BE2C (cell line): ENCODE measurements at regions not wholly inside any gene's neighbourhood (a gene's known extent, or its start where the extent isn't known, plus 50 kb on each side); places are given as distances from the start of the nearest gene placed in this dataset.
A peak's percentile ranks its signal among the peaks of the same experiment; 100 is the strongest.

ENCODE experiments used
- DNase-seq: peaks from one replicate; pipeline ENCODE4 v3.0.0-alpha.2; 2020
- H3K27me3 ChIP-seq: fragments of 250-450 bp; sonication (Bioruptor Pico); 2 replicates; pipeline ENCODE4 v1.5.1; 2020; ENCODE audit warnings: mild to moderate bottlenecking
- H3K36me3 ChIP-seq: fragments of 250-450 bp; sonication (Bioruptor Pico); 2 replicates; pipeline ENCODE4 v1.5.1; 2020; ENCODE audit warnings: mild to moderate bottlenecking
- H3K4me1 ChIP-seq: fragments of 250-450 bp; sonication (Bioruptor Pico); 2 replicates; pipeline ENCODE4 v1.5.1; 2020
- H3K4me3 ChIP-seq: 2 replicates; pipeline ENCODE4 v1.5.1; 2011; ENCODE audit warnings: low read depth, low read length
- H3K9me3 ChIP-seq: fragments of 250-450 bp; sonication (Bioruptor Pico); 2 replicates; pipeline ENCODE4 v1.5.1; 2020
- TF ChIP-seq, protein P1 (sequence below): IDR thresholded peaks from 2 replicates; pipeline ENCODE4 v1.5.1; 2012; ENCODE audit warnings: mild to moderate bottlenecking, low read depth, low read length

DNA sequence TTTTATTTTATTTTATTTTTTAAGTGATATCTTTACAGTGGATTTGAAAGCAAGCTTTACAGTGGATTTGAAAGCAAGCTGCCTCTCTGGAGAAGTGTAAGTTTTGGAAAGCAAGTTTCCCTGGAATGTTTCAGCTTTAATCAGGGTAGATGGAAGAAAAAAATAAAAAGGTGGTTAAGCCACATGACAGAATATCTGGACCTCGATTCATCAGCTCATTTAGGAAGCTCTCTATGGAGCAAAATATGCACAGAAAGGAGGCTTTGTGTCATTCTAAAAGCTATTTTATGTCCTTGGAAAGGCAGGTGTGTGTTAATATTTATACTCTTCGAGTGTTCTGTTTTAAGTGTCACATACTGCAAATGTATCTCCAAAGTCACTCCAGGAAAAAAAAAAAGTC lies 409.2 kb upstream of the KLF4 start:
- H3K27me3 ChIP-seq = no peaks in the 10 kb centered on the region
- peaks cover 4% of the 10 kb centered on the region; the same call in 1 of the 2 replicates for H3K4me1 ChIP-seq
- no peak overlapping the region for H3K4me3 ChIP-seq
- DNase-seq = no peak
- H3K36me3 ChIP-seq = no peaks in the 10 kb centered on the region
- TF ChIP-seq, protein P1, sequence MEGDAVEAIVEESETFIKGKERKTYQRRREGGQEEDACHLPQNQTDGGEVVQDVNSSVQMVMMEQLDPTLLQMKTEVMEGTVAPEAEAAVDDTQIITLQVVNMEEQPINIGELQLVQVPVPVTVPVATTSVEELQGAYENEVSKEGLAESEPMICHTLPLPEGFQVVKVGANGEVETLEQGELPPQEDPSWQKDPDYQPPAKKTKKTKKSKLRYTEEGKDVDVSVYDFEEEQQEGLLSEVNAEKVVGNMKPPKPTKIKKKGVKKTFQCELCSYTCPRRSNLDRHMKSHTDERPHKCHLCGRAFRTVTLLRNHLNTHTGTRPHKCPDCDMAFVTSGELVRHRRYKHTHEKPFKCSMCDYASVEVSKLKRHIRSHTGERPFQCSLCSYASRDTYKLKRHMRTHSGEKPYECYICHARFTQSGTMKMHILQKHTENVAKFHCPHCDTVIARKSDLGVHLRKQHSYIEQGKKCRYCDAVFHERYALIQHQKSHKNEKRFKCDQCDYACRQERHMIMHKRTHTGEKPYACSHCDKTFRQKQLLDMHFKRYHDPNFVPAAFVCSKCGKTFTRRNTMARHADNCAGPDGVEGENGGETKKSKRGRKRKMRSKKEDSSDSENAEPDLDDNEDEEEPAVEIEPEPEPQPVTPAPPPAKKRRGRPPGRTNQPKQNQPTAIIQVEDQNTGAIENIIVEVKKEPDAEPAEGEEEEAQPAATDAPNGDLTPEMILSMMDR = no peak
- no peaks in the 10 kb centered on the region; the same call in 1 of the 2 replicates for H3K9me3 ChIP-seq

DNA sequence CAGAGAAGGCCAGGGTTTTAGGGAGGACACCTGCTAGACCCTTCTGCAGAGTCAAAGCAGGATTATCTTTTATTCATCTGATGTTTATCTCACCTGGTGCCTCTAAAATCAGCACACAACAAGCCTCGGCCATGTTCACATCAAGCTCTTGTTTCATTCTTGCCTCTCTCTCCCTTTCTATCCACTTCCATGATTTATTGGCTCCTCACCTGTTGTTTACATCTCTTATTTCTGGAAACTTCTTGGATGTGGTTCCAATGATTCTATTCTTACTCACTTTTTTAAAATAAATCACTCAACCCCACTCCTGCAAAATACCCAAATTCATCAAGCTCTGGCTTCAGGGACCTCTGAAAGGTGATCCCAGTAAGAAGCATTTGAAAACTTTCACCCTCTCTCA lies 407.0 kb upstream of the KLF4 start:
- TF ChIP-seq, protein P1 = no peak
- no peak overlapping the region for H3K4me3 ChIP-seq
- no peaks in the 10 kb centered on the region for H3K27me3 ChIP-seq
- H3K4me1 ChIP-seq = peaks cover 4% of the 10 kb centered on the region; the same call in 1 of the 2 replicates
- H3K9me3 ChIP-seq = no peaks in the 10 kb centered on the region
- DNase-seq = no peak
- H3K36me3 ChIP-seq = no peaks in the 10 kb centered on the region

DNA sequence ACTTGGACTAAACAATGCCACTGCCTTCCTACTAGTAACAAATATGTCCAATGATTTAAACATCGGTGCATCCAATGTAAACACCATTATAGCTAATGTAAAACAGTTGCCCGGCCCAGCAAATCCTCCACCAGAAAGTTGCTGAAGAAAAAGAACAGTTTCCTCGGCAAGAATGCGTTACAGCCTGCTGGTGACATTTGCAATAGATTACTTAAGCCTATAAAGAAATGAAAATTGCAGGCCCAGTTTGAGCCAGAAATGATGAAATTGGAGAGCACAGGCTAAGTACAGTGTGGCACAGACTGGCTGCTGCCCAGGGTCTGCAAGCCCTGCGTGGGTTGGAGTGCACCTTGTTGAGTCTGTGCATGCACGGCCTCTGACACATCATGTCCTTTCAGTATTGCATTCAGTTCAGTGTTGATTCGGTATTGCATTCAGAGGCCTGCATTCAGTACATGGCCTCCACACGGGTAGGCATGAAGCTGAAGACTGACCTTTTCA lies 406.0 kb upstream of the KLF4 start:
- TF ChIP-seq, protein P1 = no peak
- Histone ChIP-seq H3K4me3 (no peak overlapping the region), H3K9me3 (no peaks in the 10 kb centered on the region), H3K4me1 (peaks cover 4% of the 10 kb centered on the region; the same call in 1 of the 2 replicates), H3K36me3 (no peaks in the 10 kb centered on the region), H3K27me3 (no peaks in the 10 kb centered on the region)
- no peak for DNase-seq

DNA sequence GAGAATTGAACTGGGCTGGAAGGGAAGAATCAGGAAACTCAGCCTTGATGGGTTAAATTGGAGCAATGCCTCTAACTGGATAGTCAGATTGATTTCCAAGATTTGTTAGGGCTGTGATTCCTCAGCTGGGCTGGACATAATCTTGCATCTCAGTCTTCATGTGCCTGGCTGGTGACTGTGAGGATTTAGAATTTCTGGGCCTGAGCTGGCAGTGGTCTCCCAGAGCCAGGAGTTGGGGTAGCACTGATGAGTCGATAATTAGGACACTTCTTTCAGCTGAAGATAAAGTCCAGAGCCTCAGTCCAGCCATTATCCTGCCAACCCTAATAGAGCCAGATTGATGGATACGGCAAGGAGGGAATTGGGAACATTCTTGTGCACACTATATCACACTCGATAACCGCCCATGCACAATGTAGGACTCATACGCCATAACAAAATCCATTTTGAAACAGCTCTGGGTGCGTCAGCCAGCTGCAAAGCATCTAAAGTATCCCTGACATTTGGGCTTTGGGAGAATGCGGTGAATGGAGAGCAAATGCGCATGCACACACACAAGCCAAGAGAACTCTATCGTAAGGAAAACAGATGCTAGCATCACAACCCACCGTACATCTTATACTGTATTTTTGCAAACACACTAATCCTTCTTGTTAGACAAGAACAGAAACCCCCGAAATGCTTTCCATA lies 405.1 kb upstream of the KLF4 start:
- DNase-seq = peak; percentile 30
- no peaks in the 10 kb centered on the region for H3K36me3 ChIP-seq
- H3K9me3 ChIP-seq = no peaks in the 10 kb centered on the region
- H3K4me1 ChIP-seq = peaks cover 4% of the 10 kb centered on the region; the same call in 1 of the 2 replicates
- TF ChIP-seq, protein P1 = no peak
- no peak overlapping the region for H3K4me3 ChIP-seq
- no peaks in the 10 kb centered on the region for H3K27me3 ChIP-seq

DNA sequence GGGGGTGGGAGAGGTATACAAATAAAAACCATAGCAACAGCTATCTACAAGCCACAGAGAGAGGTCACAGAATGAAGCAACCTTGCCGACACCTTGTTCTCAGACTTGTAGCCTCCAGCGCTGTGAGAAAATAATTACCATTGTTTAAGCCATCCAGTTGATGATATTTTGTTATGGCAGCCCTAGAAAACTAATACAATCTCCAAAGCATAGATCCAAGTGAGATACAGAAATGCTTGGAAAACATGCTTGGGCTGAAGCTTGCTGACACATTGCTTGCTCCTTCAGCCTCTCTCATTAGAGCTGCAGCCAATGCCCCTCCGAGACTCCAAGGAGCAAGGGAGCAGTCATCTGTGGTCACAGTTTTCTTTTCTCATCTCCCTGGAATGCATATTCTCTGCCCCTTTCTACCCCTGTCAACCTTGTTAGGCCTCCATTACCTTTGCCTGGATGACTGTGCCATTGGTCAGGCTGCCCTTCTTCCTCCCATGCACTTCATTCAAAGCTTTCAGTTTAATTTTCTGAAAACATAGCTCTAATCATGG lies 401.4 kb upstream of the KLF4 start:
- DNase-seq = no peak
- Histone ChIP-seq H3K4me3 (no peak overlapping the region), H3K4me1 (peaks cover 4% of the 10 kb centered on the region; the same call in 1 of the 2 replicates), H3K9me3 (no peaks in the 10 kb centered on the region), H3K27me3 (no peaks in the 10 kb centered on the region), H3K36me3 (no peaks in the 10 kb centered on the region)
- TF ChIP-seq, protein P1 = no peak

DNA sequence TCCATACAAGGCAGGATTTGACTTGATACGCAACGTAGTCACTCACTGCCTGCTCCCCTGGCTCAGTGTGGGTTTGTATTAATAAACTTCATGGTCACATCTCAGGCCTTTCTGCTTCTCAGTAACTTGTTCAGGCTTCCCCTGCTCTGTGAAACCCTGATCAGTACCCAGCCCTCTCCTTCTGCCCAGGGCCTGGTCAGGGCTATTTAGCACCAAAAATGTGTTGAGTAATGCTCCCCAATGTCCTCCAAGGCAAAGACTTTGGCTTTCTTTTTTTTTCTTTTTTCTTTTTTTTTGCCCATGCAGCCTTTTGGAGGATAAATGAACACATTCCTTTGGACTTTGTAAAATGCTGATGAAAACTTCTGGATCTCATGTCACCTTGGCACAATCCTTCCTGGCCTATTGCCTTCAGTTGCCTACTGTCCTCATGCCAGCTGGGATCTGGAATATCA lies 399.2 kb upstream of the KLF4 start:
- DNase-seq = no peak
- TF ChIP-seq, protein P1 = no peak
- Histone ChIP-seq H3K36me3 (no peaks in the 10 kb centered on the region), H3K9me3 (no peaks in the 10 kb centered on the region), H3K4me3 (no peak overlapping the region), H3K4me1 (no peaks in the 10 kb centered on the region), H3K27me3 (no peaks in the 10 kb centered on the region)
